ENCODE measurements at regions not wholly inside any gene's neighbourhood (a gene's known extent, or its start where the extent isn't known, plus 50 kb on each side); places are given as distances from the start of the nearest gene placed in this dataset.

DNA sequence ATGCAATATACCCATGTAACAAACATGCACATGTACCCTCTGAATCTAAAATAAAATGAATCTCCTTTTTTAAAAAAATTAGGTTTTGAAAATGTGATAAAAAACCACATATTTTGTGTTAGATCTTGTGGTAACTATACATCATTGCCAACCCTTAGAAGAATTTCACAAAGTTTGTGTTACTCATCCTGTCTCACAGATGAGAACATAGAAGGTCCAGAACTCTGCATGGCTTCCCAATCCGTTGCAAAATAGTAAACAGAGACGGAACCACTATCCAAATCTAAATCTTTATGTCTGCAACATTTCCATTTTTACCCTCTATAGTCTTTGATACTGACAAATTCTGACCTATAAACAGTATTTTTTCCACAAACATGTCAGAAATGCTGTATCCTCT lies 759.9 kb downstream of the KCNJ2 start:
- H2BK15ac ChIP-seq (ENCODE audit: low read depth, low read length) = no peak overlapping the region
- CTCF ChIA-PET = interaction anchor here (0.6 kb wide), 1 partner anchor 1553 kb away, joined by 3 read pairs; no protein-coding TSS in a partner anchor
- no TSS peak for BruUV-seq (replicated peaks)
- 31% methylated on average over 2 of the region's 2 CpGs; no CpG with 5 or more reads in 1 of the 2 experiments for WGBS, 2 experiments (ENCODE audit: extremely low coverage in 2 of 2, insufficient read length in 1 of 2)
- H3K4me1 ChIP-seq (ENCODE audit: control insufficient read depth, insufficient read depth, low read length) = no peaks in the 10 kb centered on the region
- TF ChIP-seq USF2 (IDR thresholded peaks at IDR 0.05; ENCODE audit: low read depth, low read length) (no peak), CEBPB (IDR thresholded peaks at IDR 0.05; ENCODE audit: low read depth, low read length) (peak; percentile 26; the same call in 1 of the 2 replicates), FOS (IDR thresholded peaks at IDR 0.05; ENCODE audit: low read depth, low read length) (no peak)
- no peak overlapping the region for H2AK9ac ChIP-seq (replicated peaks; ENCODE audit: low read depth, low read length, poor library complexity)
- H3K79me1 ChIP-seq (ENCODE audit: low read depth in 1 of 2, low read length in 2 of 2) = no peaks in the 10 kb centered on the region
- dilution Hi-C loops (cut with HindIII; ENCODE audit: low sequenced_read_pairs, unreplicated experiment) (no loop called here), in situ Hi-C loops (cut with MboI; ENCODE audit: low sequenced_read_pairs) (no loop called here), intact Hi-C loops (cut with micrococcal nuclease) (no loop called here)
- no peak overlapping the region for H3K4ac ChIP-seq (ENCODE audit: low read depth, low read length)
- no peaks in the 10 kb centered on the region for H3K9me3 ChIP-seq (ENCODE audit: control insufficient read depth, insufficient read depth, low read length)
- H2BK20ac ChIP-seq (ENCODE audit: low read depth, low read length) = no peak overlapping the region
- H3K18ac ChIP-seq (ENCODE audit: low read depth, low read length) = no peak overlapping the region
- ATAC-seq (ENCODE audit: low read depth) (peak; percentile 46), DNase-seq (peak; percentile 16)
- H3K56ac ChIP-seq (ENCODE audit: extremely low read depth, insufficient read depth, low read length) = no peak overlapping the region
- H3K36me3 ChIP-seq (ENCODE audit: control insufficient read depth, insufficient read depth, low read length) = no peaks in the 10 kb centered on the region
- no peak overlapping the region for H4K91ac ChIP-seq (ENCODE audit: insufficient read depth, low read depth, low read length)
- H4K8ac ChIP-seq (ENCODE audit: low read depth in 2 of 2, low read length in 2 of 2) = no peak overlapping the region
- H3K9me1 ChIP-seq (ENCODE audit: insufficient read depth, low read length) = no peaks in the 10 kb centered on the region
- no peak overlapping the region for H3K9ac ChIP-seq (ENCODE audit: low read depth, low read length)
- H3K27ac ChIP-seq (ENCODE audit: insufficient read depth, low read length) = no peak overlapping the region
- H2BK120ac ChIP-seq (ENCODE audit: low read depth, low read length) = no peak overlapping the region
- no peak overlapping the region for H2BK5ac ChIP-seq (ENCODE audit: low read depth, low read length, poor library complexity, severe bottlenecking)
- H3K4me2 ChIP-seq (ENCODE audit: low read depth, low read length) = no peak overlapping the region
- no peak overlapping the region for H2AK5ac ChIP-seq (ENCODE audit: low read depth, low read length)
- no peak overlapping the region for H4K5ac ChIP-seq (ENCODE audit: low read depth, low read length)
- H3K27me3 ChIP-seq (ENCODE audit: control insufficient read depth, insufficient read depth, low read length) = no peaks in the 10 kb centered on the region
- H4K20me1 ChIP-seq (ENCODE audit: insufficient read depth, low read length) = no peaks in the 10 kb centered on the region
- no peak overlapping the region for H2AFZ ChIP-seq (replicated peaks; ENCODE audit: low read length, poor library complexity)
- POLR2A ChIA-PET (ENCODE audit: unreplicated experiment) = no interaction called here
- H3K4me3 ChIP-seq (ENCODE audit: insufficient read depth, low read depth, low read length) = no peak overlapping the region
- no peak overlapping the region for H3K23ac ChIP-seq (ENCODE audit: low read depth, low read length)
- H3K14ac ChIP-seq (replicated peaks; ENCODE audit: low read depth, low read length) = no peak overlapping the region

Measured in IMR-90 (cell line).